PC-3 (cell line): ENCODE measurements at regions not wholly inside any gene's neighbourhood (a gene's known extent, or its start where the extent isn't known, plus 50 kb on each side); places are given as distances from the start of the nearest gene placed in this dataset.

Source experiments
- ATAC-seq: fragments of 200-7000 bp; cut with Tn5 transposase; 2 replicates; pipeline ENCODE4 v1.9.1; 2020; ENCODE audit warnings: mild to moderate bottlenecking, moderate library complexity
- BruUV-seq: library from RNA; stranded (reverse); fragments of 400-500 nt; replicated peaks from 2 replicates; lab custom pipeline; 2021; lab: Mats Ljungman, UMichigan
- CTCF ChIA-PET: fragments of 300-600 bp; sonication (Branson Sonifier 250); formaldehyde crosslinking; loops from one replicate; lab custom pipeline; 2022; ENCODE audit warnings: antibody characterized with exemption; lab: Charles Lee
- POLR2A ChIA-PET: fragments of 300-600 bp; sonication (Branson Sonifier 250); formaldehyde crosslinking; loops from one replicate; lab custom pipeline; 2022; ENCODE audit warnings: antibody characterized with exemption; ENCODE audit not compliant: unreplicated experiment; lab: Charles Lee
- DNase-seq: peaks from one replicate; pipeline ENCODE4 v3.0.0-alpha.2; 2015
- H2AFZ ChIP-seq: fragments of 300-600 bp; sonication (generic); 2 replicates; pipeline ENCODE4 v1.6.0; 2016; ENCODE audit warnings: antibody characterized with exemption, low read length
- H3F3A ChIP-seq: fragments of 300-600 bp; sonication (generic); one replicate; pipeline ENCODE4 v1.6.0; 2017; ENCODE audit warnings: antibody characterized with exemption, low read length, control low read depth, mild to moderate bottlenecking; ENCODE audit not compliant: unreplicated experiment
- H3K27ac ChIP-seq: fragments of 300-600 bp; sonication (generic); 2 replicates; pipeline ENCODE4 v1.5.1; 2016; ENCODE audit warnings: mild to moderate bottlenecking, low read length
- H3K27me3 ChIP-seq: fragments of 300-600 bp; sonication (generic); 2 replicates; pipeline ENCODE4 v1.6.1; 2016; ENCODE audit warnings: low read length, mixed read lengths
- H3K36me3 ChIP-seq: fragments of 300-600 bp; sonication (generic); 2 replicates; pipeline ENCODE4 v1.6.1; 2016; ENCODE audit warnings: low read depth, mixed run types, low read length, mixed read lengths
- H3K4me1 ChIP-seq: fragments of 300-600 bp; sonication (generic); 2 replicates; pipeline ENCODE4 v1.5.1; 2016; ENCODE audit warnings: low read length; ENCODE audit not compliant: insufficient read depth
- H3K4me2 ChIP-seq: fragments of 300-600 bp; sonication (generic); 2 replicates; pipeline ENCODE4 v1.6.0; 2016; ENCODE audit warnings: low read length
- H3K4me3 ChIP-seq: fragments of 300-600 bp; sonication (generic); 2 replicates; pipeline ENCODE4 v1.5.1; 2016; ENCODE audit warnings: mild to moderate bottlenecking, low read length, mixed read lengths
- H3K79me2 ChIP-seq: fragments of 300-600 bp; sonication (generic); 2 replicates; pipeline ENCODE4 v1.6.1; 2017; ENCODE audit warnings: low read length, mixed read lengths
- H3K9ac ChIP-seq: fragments of 300-600 bp; sonication (generic); 2 replicates; pipeline ENCODE4 v1.6.0; 2016; ENCODE audit warnings: mild to moderate bottlenecking, low read length
- H3K9me2 ChIP-seq: fragments of 300-600 bp; sonication (generic); replicated peaks from 2 replicates; pipeline ENCODE4 v1.6.1; 2016; ENCODE audit warnings: mixed run types, low read length, mixed read lengths
- H3K9me3 ChIP-seq: fragments of 300-600 bp; sonication (generic); 2 replicates; pipeline ENCODE4 v1.6.1; 2016; ENCODE audit warnings: low read length, mixed read lengths
- H4K20me1 ChIP-seq: fragments of 300-600 bp; sonication (generic); 2 replicates; pipeline ENCODE4 v1.6.1; 2016; ENCODE audit warnings: low read length, mixed read lengths
- EZH2 ChIP-seq: fragments of 300-600 bp; sonication (generic); IDR thresholded peaks from one replicate; pipeline ENCODE4 v1.6.1; 2017; ENCODE audit warnings: antibody characterized with exemption, mild to moderate bottlenecking, low read length; ENCODE audit not compliant: unreplicated experiment
- EZH2phosphoT487 ChIP-seq: fragments of 300-600 bp; sonication (generic); IDR thresholded peaks from 2 replicates; pipeline ENCODE4 v1.6.1; 2018; ENCODE audit warnings: mild to moderate bottlenecking, antibody characterized with exemption, low read length, borderline replicate concordance
- intact Hi-C: fragments of 100-400 bp; cut with micrococcal nuclease; formaldehyde crosslinking; loops from 2 replicates; pipeline ENCODE4 v1.9.0; 2023
- TF ChIP-seq, protein P1 (sequence below): fragments of 300-600 bp; sonication (generic); conservative IDR thresholded peaks from 2 replicates; pipeline ENCODE4 v1.5.1; 2017; ENCODE audit warnings: antibody characterized with exemption, low read depth, mild to moderate bottlenecking, low read length

DNA sequence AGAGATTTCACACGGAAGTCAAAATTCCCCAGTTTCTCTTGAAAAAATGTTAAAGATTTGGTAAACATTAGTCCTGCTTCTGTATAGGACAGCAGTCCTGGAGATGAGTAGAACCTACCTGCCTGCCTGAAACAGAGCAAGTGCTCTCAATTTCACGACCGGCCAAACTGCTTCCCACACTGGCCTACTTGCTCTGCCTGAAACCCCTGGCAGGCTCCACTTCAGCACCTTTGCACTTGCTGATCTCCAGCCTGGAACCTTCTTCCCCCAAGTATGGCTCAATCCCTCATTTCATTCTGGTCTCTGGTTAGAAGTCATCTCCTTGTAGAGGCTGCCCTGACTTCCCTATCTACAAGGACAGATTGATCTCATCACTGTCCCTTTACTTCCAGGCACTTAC is 271.4 kb downstream of the DLEU7 start:
- ChIA-PET CTCF (no interaction called here), POLR2A (no interaction called here)
- Histone ChIP-seq H3K9ac (no peak overlapping the region), H3K4me3 (no peak overlapping the region), H3F3A (no peaks in the 10 kb centered on the region), H3K27ac (no peak overlapping the region), H3K9me2 (no peaks in the 10 kb centered on the region), H3K27me3 (no peaks in the 10 kb centered on the region), H3K79me2 (no peaks in the 10 kb centered on the region), H2AFZ (no peak overlapping the region), H3K4me2 (no peak overlapping the region), H3K4me1 (no peaks in the 10 kb centered on the region), H3K36me3 (no peaks in the 10 kb centered on the region), H3K9me3 (no peaks in the 10 kb centered on the region), H4K20me1 (no peaks in the 10 kb centered on the region)
- intact Hi-C loops, result no loop called here
- BruUV-seq, result no TSS peak
- ATAC-seq, result no peak
- no peak for DNase-seq
- TF ChIP-seq EZH2phosphoT487 (no peak), EZH2 (no peak)
- TF ChIP-seq, protein P1, sequence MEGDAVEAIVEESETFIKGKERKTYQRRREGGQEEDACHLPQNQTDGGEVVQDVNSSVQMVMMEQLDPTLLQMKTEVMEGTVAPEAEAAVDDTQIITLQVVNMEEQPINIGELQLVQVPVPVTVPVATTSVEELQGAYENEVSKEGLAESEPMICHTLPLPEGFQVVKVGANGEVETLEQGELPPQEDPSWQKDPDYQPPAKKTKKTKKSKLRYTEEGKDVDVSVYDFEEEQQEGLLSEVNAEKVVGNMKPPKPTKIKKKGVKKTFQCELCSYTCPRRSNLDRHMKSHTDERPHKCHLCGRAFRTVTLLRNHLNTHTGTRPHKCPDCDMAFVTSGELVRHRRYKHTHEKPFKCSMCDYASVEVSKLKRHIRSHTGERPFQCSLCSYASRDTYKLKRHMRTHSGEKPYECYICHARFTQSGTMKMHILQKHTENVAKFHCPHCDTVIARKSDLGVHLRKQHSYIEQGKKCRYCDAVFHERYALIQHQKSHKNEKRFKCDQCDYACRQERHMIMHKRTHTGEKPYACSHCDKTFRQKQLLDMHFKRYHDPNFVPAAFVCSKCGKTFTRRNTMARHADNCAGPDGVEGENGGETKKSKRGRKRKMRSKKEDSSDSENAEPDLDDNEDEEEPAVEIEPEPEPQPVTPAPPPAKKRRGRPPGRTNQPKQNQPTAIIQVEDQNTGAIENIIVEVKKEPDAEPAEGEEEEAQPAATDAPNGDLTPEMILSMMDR, result no peak

DNA sequence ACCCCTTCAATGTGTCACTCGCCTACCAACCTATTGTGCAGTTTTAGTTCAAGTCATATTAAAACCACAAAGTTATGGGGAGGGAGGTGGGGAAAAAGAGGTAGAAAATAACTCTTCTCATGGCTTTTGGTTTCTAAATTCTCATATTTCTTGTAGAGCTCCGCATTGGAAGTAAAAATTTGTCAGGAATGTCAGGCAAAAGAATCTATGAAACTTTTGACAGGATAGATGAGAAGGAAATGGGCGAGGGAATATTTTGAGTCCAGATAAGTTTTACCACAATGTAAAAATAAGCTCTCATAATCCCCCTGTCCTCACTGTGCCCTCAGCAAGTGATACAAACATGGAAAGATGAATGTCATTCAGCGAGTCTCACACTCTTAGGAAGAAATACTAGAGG is 270.4 kb downstream of the DLEU7 start:
- TF ChIP-seq, protein P1, result no peak
- TF ChIP-seq EZH2phosphoT487 (no peak), EZH2 (no peak)
- no peaks in the 10 kb centered on the region for H3K79me2 ChIP-seq
- POLR2A ChIA-PET, result no interaction called here
- H3K9me2 ChIP-seq, result no peaks in the 10 kb centered on the region
- no peak for DNase-seq
- intact Hi-C loops, result no loop called here
- no peaks in the 10 kb centered on the region for H3K4me1 ChIP-seq
- no peak overlapping the region for H3K4me3 ChIP-seq
- H3K36me3 ChIP-seq, result no peaks in the 10 kb centered on the region
- H2AFZ ChIP-seq, result no peak overlapping the region
- H3K27me3 ChIP-seq, result no peaks in the 10 kb centered on the region
- CTCF ChIA-PET, result no interaction called here
- no peak for ATAC-seq
- no peaks in the 10 kb centered on the region for H3K9me3 ChIP-seq
- H3K9ac ChIP-seq, result no peak overlapping the region
- no TSS peak for BruUV-seq
- no peaks in the 10 kb centered on the region for H4K20me1 ChIP-seq
- H3F3A ChIP-seq, result no peaks in the 10 kb centered on the region
- no peak overlapping the region for H3K4me2 ChIP-seq
- H3K27ac ChIP-seq, result no peak overlapping the region

DNA sequence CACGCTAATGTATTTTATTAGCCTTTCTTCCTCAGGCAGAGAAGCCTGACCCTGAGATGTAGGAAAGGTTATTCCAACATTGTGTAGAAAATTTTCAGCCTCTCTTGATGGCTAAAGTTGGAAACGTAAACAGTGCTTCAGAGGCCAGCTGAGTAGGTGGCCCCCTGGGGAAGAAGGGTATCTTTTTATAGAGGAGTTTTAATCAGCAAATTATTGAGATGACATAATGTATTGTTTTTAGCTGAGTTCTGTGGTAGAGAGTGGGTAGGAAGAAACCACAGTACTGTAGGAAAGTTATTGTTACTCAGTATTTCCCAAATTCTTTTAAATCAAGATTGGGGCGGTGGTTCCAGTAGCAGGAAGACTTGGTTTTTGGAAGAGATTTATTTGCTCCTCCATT is 268.8 kb downstream of the DLEU7 start:
- no peaks in the 10 kb centered on the region for H3K27me3 ChIP-seq
- no peak overlapping the region for H3K4me2 ChIP-seq
- no peaks in the 10 kb centered on the region for H3K36me3 ChIP-seq
- no peaks in the 10 kb centered on the region for H3K9me2 ChIP-seq
- intact Hi-C loops, result no loop called here
- no peak overlapping the region for H3K27ac ChIP-seq
- H3K4me3 ChIP-seq, result no peak overlapping the region
- ATAC-seq (no peak), DNase-seq (no peak)
- H2AFZ ChIP-seq, result no peak overlapping the region
- no peaks in the 10 kb centered on the region for H4K20me1 ChIP-seq
- no peaks in the 10 kb centered on the region for H3K4me1 ChIP-seq
- POLR2A ChIA-PET, result no interaction called here
- no peak overlapping the region for H3K9ac ChIP-seq
- no peaks in the 10 kb centered on the region for H3K9me3 ChIP-seq
- H3F3A ChIP-seq, result no peaks in the 10 kb centered on the region
- CTCF ChIA-PET, result no interaction called here
- no TSS peak for BruUV-seq
- TF ChIP-seq EZH2 (no peak), EZH2phosphoT487 (no peak)
- TF ChIP-seq, protein P1, result no peak
- H3K79me2 ChIP-seq, result no peaks in the 10 kb centered on the region
